Hepatocyte (in vitro differentiated cells): ENCODE measurements at regions not wholly inside any gene's neighbourhood (a gene's known extent, or its start where the extent isn't known, plus 50 kb on each side); places are given as distances from the start of the nearest gene placed in this dataset.

Experiments
- DNase-seq: peaks from one replicate; pipeline ENCODE4 v3.0.0-alpha.2; 2016; ENCODE audit warnings: low spot score
- H2AFZ ChIP-seq: fragments of 200-600 bp; sonication (generic); 2 replicates; pipeline ENCODE4 v1.6.0; 2016; ENCODE audit warnings: antibody characterized with exemption, mild to moderate bottlenecking
- H3K27ac ChIP-seq: fragments of 200-600 bp; sonication (generic); 2 replicates; pipeline ENCODE4 v1.5.1; 2016; ENCODE audit warnings: mild to moderate bottlenecking
- H3K27me3 ChIP-seq: fragments of 200-600 bp; sonication (generic); 2 replicates; pipeline ENCODE4 v1.6.1; 2016
- H3K36me3 ChIP-seq: fragments of 200-600 bp; sonication (generic); replicated peaks from 2 replicates; pipeline ENCODE4 v1.5.1; 2016; ENCODE audit warnings: low read depth; ENCODE audit not compliant: insufficient read depth
- H3K4me1 ChIP-seq: fragments of 200-600 bp; sonication (generic); 2 replicates; pipeline ENCODE4 v1.5.1; 2016; ENCODE audit warnings: mild to moderate bottlenecking, moderate library complexity; ENCODE audit not compliant: insufficient read depth
- H3K4me2 ChIP-seq: fragments of 200-600 bp; sonication (generic); 2 replicates; pipeline ENCODE4 v1.6.0; 2016
- H3K4me3 ChIP-seq: fragments of 200-600 bp; sonication (generic); 2 replicates; pipeline ENCODE4 v1.5.1; 2016; ENCODE audit warnings: mild to moderate bottlenecking
- H3K79me2 ChIP-seq: fragments of 200-600 bp; sonication (generic); 2 replicates; pipeline ENCODE4 v1.6.0; 2017; ENCODE audit warnings: mild to moderate bottlenecking
- H3K9me2 ChIP-seq: fragments of 200-600 bp; sonication (generic); replicated peaks from 2 replicates; pipeline ENCODE4 v1.6.0; 2017; ENCODE audit warnings: mild to moderate bottlenecking; ENCODE audit not compliant: insufficient read depth
- H3K9me3 ChIP-seq: fragments of 200-600 bp; sonication (generic); 2 replicates; pipeline ENCODE4 v1.5.1; 2016; ENCODE audit warnings: low read depth, mild to moderate bottlenecking
- H4K20me1 ChIP-seq: fragments of 200-600 bp; sonication (generic); 2 replicates; pipeline ENCODE4 v1.6.0; 2016; ENCODE audit warnings: mild to moderate bottlenecking; ENCODE audit not compliant: insufficient read depth, poor library complexity, severe bottlenecking
- CTCF ChIP-seq: fragments of 200-600 bp; sonication (generic); IDR thresholded peaks from 2 replicates; pipeline ENCODE4 v1.5.1; 2016; ENCODE audit warnings: antibody characterized with exemption, mild to moderate bottlenecking; ENCODE audit not compliant: poor library complexity
- EZH2 ChIP-seq: fragments of 200-600 bp; sonication (generic); IDR thresholded peaks from 2 replicates; pipeline ENCODE4 v1.6.1; 2016; ENCODE audit warnings: antibody characterized with exemption, mild to moderate bottlenecking, borderline replicate concordance
- EZH2phosphoT487 ChIP-seq: fragments of 200-600 bp; sonication (generic); IDR thresholded peaks from one replicate; pipeline ENCODE4 v1.6.1; 2018; ENCODE audit warnings: antibody characterized with exemption, mild to moderate bottlenecking, low read depth, moderate library complexity; ENCODE audit not compliant: unreplicated experiment, severe bottlenecking
- WGBS: methylation state at CpG from one replicate; pipeline ENCODE4 v1.1.6; 2016; ENCODE audit warnings: low lambda C conversion rate; ENCODE audit errors: missing lambda C conversion rate; 5-methylcytosine and 5-hydroxymethylcytosine counted together

GRCh38 chr5:2297991-2298390, 415.3 kb upstream of the IRX4 start:
- DNase-seq = no peak
- no peaks in the 10 kb centered on the region for H4K20me1 ChIP-seq
- no peaks in the 10 kb centered on the region for H3K9me2 ChIP-seq
- no peaks in the 10 kb centered on the region for H3K36me3 ChIP-seq
- 90% methylated on average over 13 of the region's 13 CpGs for WGBS
- H3K79me2 ChIP-seq = no peaks in the 10 kb centered on the region
- H3K4me3 ChIP-seq = no peak overlapping the region
- TF ChIP-seq EZH2 = no peak
- no peak for TF ChIP-seq CTCF
- TF ChIP-seq EZH2phosphoT487 = no peak
- no peak overlapping the region for H3K27ac ChIP-seq
- no peak overlapping the region for H3K4me2 ChIP-seq
- no peak overlapping the region for H2AFZ ChIP-seq
- H3K4me1 ChIP-seq = no peaks in the 10 kb centered on the region
- no peaks in the 10 kb centered on the region for H3K9me3 ChIP-seq
- H3K27me3 ChIP-seq = no peaks in the 10 kb centered on the region

GRCh38 chr5:2295476-2295875, 412.8 kb upstream of the IRX4 start:
- Histone ChIP-seq H3K36me3 (no peaks in the 10 kb centered on the region), H3K4me3 (no peak overlapping the region), H3K27ac (no peak overlapping the region), H2AFZ (no peak overlapping the region), H3K79me2 (no peaks in the 10 kb centered on the region), H3K9me3 (no peaks in the 10 kb centered on the region), H4K20me1 (no peaks in the 10 kb centered on the region), H3K4me2 (no peak overlapping the region), H3K27me3 (no peaks in the 10 kb centered on the region), H3K4me1 (no peaks in the 10 kb centered on the region), H3K9me2 (no peaks in the 10 kb centered on the region)
- no peak for DNase-seq
- no peak for TF ChIP-seq EZH2phosphoT487
- TF ChIP-seq EZH2 = no peak
- TF ChIP-seq CTCF = no peak
- 97% methylated on average over 13 of the region's 13 CpGs for WGBS

- Histone ChIP-seq H3K4me2 (no peak overlapping the region), H3K9me3 (no peaks in the 10 kb centered on the region), H3K9me2 (no peaks in the 10 kb centered on the region), H4K20me1 (no peaks in the 10 kb centered on the region), H3K4me1 (no peaks in the 10 kb centered on the region), H3K27ac (no peak overlapping the region), H3K79me2 (no peaks in the 10 kb centered on the region), H3K4me3 (no peak overlapping the region), H3K27me3 (no peaks in the 10 kb centered on the region), H2AFZ (no peak overlapping the region), H3K36me3 (no peaks in the 10 kb centered on the region)
- WGBS = 85% methylated on average over 9 of the region's 9 CpGs
- DNase-seq = no peak
- TF ChIP-seq EZH2 (no peak), EZH2phosphoT487 (no peak), CTCF (no peak)
Measured at GRCh38 chr5:2293906-2294305, 411.2 kb upstream of the IRX4 start.
